GM19324 (cell line): ENCODE measurements at regions not wholly inside any gene's neighbourhood (a gene's known extent, or its start where the extent isn't known, plus 50 kb on each side); places are given as distances from the start of the nearest gene placed in this dataset.
"Not testable (repeated sequence)": the region's sequence is repeated elsewhere in the genome, so short reads cannot be mapped to it uniquely, and the experiment has no call there.

Experiments
- ATAC-seq: cut with Tn5 transposase; IDR thresholded peaks from one replicate; pipeline ENCODE4 v1.9.1; 2021; ENCODE audit warnings: mild to moderate bottlenecking, moderate library complexity; ENCODE audit not compliant: unreplicated experiment, low FRiP score

- ATAC-seq, result no peak
These were observed 121.2 kb upstream of the VPREB1 start for GRCh38 chr22:22123118-22123959.

DNA sequence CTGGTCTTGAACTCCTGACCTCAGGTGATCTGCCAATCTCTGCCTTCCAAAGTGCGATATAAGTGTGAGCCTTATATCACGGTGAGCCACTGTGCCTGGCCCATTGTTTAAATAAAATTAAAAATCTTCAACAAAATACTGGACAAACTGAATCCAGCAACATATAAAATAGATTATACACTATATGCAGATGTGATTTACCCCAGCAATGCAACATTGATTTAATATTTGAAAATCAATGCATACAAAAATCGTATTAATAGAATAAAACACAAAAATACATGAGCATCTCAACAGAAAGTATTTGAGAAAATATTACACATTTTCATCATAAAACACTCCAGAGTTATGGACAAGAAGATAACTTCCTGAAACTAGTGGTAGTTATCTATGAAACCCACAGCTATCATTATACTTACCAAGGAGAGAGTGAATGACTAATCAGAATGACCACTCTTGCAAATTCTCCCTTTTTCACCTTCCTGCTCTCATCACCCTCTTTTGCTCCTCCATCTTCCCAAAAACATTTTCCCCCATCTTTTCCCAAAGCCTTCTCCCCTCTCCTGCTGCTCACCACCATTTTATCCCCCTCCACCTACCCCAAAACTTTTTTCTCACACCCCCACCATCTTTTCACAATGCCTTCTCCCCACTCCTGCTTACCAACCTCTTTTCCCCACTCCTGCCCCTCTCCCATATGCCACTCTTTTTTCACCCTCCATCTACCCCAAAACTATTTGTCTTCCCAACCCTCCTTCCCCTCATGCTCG lies 122.1 kb upstream of the VPREB1 start:
- no peak for ATAC-seq

DNA sequence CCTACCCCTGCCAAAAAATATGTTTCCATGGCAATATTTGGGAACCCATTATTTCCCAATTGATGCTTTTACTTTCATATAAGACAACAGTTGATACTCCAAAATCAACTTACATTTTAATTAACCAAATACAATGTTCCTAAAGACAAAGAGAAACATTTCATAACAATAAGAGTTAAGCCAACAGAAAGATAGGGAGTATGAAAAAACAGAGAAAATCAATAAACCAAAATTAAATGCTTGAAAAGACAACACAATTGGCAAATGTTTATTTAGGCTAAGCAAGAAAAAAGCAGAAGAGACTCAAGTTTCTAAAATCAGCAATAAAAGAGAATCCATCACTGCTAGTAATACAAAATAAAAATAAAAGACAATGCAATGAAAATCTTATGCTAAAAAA lies 123.1 kb upstream of the VPREB1 start:
- ATAC-seq, result no peak

DNA sequence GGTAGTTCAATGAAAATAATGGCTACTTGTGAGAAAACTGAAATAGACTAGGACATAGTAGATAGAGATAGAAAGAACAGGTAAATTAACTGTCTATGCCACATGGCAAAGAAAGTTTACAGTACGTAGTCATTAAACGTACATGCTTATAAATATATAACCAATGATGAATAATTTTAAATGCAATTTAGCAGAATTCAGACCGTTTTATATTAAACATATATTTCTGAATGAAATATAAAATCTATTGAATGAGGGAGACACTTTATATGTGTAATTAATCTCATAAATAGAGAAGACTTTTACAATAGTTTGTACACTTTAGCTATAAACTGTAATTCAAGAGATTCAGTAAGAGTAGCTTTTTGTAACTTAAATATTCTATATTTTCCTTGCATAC lies 124.4 kb upstream of the VPREB1 start:
- ATAC-seq, result no peak

DNA sequence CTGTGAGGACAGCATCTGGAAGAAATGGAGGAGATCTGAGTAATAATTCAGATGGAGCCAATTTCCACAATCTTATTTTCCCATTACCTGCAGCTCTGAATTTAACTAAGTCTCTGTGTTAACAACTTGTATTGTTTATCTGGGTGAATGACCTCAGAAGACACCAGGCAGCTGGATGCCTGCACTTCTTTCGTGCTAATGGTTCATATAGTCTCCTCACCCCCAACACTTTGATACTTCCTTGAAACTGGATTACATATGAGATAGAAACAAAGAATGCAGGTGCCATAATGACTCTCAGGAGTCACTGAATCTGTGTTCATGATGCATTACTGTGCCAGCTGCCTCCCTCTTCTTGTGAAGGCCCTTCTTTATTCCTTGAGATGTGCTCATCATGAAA lies 125.6 kb upstream of the VPREB1 start:
- ATAC-seq, result no peak

GRCh38 chr22:22117864-22118544 lies 126.6 kb upstream of the VPREB1 start:
- not testable (repeated sequence) for ATAC-seq

GRCh38 chr22:22116997-22117770 lies 127.4 kb upstream of the VPREB1 start:
- ATAC-seq, result not testable (repeated sequence)

- ATAC-seq, result no peak
These were observed 130.9 kb upstream of the VPREB1 start for GRCh38 chr22:22113701-22114100.

GRCh38 chr22:22112533-22113294 lies 130.1 kb upstream of the TOP3B start:
- ATAC-seq, result no peak

DNA sequence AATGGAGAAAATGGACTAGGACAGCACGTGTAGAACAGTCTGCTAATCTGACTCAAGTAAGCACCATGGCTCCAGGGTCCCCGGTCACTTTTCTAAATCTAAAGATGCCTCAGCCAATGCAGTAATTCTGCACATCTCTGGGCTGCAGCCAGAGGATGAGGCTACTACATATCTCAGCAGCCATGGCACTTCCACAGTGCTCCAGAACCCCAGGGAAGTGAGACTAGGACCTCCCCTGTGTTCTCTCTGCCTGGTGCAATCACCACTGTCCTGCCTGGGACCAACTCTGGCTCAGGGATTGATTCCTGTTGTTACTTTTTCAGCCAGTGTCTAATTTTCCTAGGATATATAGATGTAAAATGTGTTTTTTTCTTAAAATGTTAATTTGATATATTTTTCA lies 129.4 kb upstream of the TOP3B start:
- ATAC-seq, result no peak

DNA sequence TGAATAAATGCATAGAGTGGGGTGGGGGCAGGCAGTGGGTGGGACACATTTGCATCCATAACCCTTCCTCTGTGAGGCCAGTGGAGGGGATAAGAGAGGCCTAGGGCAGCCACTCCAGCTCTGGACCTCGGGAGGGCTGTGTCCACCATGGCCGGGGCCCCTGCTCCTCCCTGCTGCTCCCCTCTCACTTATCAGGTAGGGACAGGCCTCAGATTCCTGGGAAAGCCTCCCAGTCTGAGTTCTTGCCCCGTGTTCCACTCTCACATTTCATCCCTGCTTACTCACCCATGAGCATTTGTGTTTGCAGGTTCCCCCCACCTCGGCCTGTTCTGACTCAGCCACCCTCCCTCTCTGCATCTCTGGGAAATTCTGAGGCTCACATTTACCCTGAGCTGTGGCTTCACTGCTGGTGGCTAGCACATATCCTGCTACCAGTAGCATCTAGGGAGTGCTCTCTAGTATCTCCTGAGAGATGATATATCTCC lies 128.7 kb upstream of the TOP3B start:
- peak; percentile 35 for ATAC-seq

GRCh38 chr22:22110548-22111266 lies 128.1 kb upstream of the TOP3B start:
- peak; percentile 90 for ATAC-seq

DNA sequence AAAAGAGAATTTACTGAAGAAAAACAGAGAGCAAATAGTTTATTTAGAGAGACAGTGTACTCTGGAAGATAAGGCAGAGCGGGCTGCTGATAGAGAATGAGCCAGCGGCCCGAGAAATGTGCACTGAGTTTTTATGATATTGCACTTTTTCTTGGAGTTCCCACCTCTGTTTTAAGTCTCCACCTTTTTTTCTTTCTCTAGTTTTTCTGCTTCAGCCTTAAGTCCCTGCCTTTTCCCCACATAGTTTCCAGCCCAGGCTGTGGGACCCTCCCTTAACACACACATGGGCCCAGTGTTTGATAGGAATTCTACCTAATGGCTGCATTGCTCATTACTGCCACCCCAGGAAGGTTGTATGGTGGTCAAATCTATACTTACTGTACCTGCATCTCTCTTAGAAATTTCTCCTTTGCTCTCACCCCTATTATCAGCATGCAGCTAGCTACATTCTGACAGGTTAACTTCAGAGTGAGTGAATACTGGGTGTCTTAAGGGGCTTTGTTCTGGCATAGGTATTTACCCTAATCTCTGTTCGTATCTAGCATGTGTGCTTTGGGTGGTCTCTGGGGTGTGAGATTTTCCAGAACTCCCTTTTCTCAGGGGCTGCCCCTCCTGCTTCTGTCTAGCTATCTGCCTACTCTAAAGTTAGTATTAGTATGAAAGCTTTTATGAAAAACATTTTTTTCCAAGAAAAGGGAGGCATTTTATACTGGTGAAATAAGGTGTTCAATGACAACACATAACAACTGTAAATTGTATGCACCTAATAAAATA lies 127.3 kb upstream of the TOP3B start:
- ATAC-seq, result no peak

DNA sequence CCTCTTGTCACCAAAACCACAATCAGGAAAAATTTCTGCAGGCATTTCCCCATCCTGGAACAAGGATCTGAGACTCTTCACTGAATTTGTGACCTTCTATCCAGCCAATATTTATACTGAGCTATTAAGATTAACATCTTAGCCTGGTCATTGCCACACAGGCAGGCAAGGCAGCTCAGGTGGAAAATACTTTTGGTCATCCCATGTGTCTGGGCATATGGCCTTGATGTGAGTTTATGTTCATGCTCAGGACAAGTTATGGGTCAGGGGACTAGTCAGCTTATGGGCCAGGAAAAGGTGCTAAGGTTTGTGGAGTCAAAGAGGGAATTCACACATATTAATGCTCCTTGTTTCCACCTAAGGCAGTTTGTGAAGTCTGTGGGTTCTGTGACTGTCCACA lies 124.3 kb upstream of the TOP3B start:
- ATAC-seq, result no peak

GRCh38 chr22:22105364-22105763 lies 122.8 kb upstream of the TOP3B start:
- no peak for ATAC-seq

- no peak for ATAC-seq
These were observed 120.7 kb upstream of the TOP3B start for GRCh38 chr22:22103078-22103875.
